Uterus (tissue), 2 donors: ENCODE measurements at regions not wholly inside any gene's neighbourhood (a gene's known extent, or its start where the extent isn't known, plus 50 kb on each side); places are given as distances from the start of the nearest gene placed in this dataset.

Experiments used
- POLR2A ChIP-seq, 2 donors: fragments of 450-650 bp; IDR thresholded peaks; one replicate each; pipeline ENCODE4 v1.6.1; 2016; ENCODE audit warnings: antibody characterized with exemption in 2 of 2, mild to moderate bottlenecking in 1 of 2, moderate library complexity in 1 of 2
- TF ChIP-seq, protein P1 (sequence below), 4 experiments: fragments of 200-600 bp in 2 of 4; fragments of 450-650 bp in 2 of 4; sonication (generic) in 2 of 4; IDR thresholded peaks; one replicate each; pipeline ENCODE4 v1.5.1; 2016 to 2019; ENCODE audit warnings: antibody characterized with exemption in 4 of 4, mild to moderate bottlenecking in 2 of 4, moderate library complexity in 1 of 4

DNA sequence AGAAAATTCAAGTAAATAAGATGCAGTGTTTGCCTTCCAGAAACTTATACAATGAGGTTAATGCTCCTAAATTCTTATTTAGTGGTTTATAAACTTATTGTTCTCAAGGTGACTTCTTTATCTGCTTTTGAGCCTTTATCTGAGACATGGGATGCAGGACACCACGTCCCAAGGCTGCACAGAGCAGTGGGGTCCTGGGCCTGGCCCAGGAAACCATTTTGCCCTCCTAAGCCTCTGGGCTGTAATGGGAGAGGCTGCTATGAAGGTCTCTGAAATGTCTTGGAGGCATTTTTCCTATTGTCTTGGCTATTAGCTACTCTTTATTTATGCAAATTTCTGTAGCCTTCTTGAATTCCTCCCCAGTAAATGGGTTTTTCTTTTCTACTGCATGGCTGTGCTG, 652.6 kb upstream of the SETBP1 start:
- TF ChIP-seq POLR2A (IDR thresholded peaks at IDR 0.05): no peak
- TF ChIP-seq, protein P1, sequence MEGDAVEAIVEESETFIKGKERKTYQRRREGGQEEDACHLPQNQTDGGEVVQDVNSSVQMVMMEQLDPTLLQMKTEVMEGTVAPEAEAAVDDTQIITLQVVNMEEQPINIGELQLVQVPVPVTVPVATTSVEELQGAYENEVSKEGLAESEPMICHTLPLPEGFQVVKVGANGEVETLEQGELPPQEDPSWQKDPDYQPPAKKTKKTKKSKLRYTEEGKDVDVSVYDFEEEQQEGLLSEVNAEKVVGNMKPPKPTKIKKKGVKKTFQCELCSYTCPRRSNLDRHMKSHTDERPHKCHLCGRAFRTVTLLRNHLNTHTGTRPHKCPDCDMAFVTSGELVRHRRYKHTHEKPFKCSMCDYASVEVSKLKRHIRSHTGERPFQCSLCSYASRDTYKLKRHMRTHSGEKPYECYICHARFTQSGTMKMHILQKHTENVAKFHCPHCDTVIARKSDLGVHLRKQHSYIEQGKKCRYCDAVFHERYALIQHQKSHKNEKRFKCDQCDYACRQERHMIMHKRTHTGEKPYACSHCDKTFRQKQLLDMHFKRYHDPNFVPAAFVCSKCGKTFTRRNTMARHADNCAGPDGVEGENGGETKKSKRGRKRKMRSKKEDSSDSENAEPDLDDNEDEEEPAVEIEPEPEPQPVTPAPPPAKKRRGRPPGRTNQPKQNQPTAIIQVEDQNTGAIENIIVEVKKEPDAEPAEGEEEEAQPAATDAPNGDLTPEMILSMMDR (IDR thresholded peaks at IDR 0.05): no peak
